K562 (cell line): ENCODE measurements at regions not wholly inside any gene's neighbourhood (a gene's known extent, or its start where the extent isn't known, plus 50 kb on each side); places are given as distances from the start of the nearest gene placed in this dataset.
A peak's percentile ranks its signal among the peaks of the same experiment; 100 is the strongest.
"Not testable (repeated sequence)": the region's sequence is repeated elsewhere in the genome, so short reads cannot be mapped to it uniquely, and the experiment has no call there.

Experiments
- ATAC-seq: fragments of 200-7000 bp; cut with Tn5 transposase; 3 replicates; pipeline ENCODE4 v1.9.1; 2020; ENCODE audit warnings: moderate library complexity
- BruUV-seq: library from RNA; stranded (reverse); fragments of 400-500 nt; replicated peaks from 2 replicates; lab custom pipeline; 2021; lab: Mats Ljungman, UMichigan
- CTCF ChIA-PET: fragments of 300-600 bp; formaldehyde crosslinking; extraction: SDS; loops from one replicate; lab custom pipeline; 2021; ENCODE audit warnings: low intra/inter-chr PET ratio; lab: Yijun Ruan, JAX
- POLR2A ChIA-PET: fragments of 300-600, 350-650 bp; sonication (Branson Sonifier 250); formaldehyde crosslinking; extraction: SDS; loops from one replicate; lab custom pipeline; 2021; ENCODE audit warnings: antibody characterized with exemption, inconsistent platforms; lab: Yijun Ruan, JAX
- DNase-seq, 4 experiments: peaks; one replicate each; pipeline versions ENCODE4 v3.0.0 to v3.0.0-alpha.2; 2011 to 2018; ENCODE audit warnings: low spot score in 3 of 4, mixed read lengths in 3 of 4; ENCODE audit errors: extremely low read depth in 1 of 4
- FAIRE-seq: peaks from 2 replicates; lab custom pipeline; 2011; peaks lifted over from hg19 to GRCh38; lab: Jason Lieb, UNC
- H2AFZ ChIP-seq: 2 replicates; pipeline ENCODE4 v1.6.0; 2011; ENCODE audit warnings: low read depth, low read length, control low read depth, inconsistent platforms
- H3K27ac ChIP-seq: fragments of 200-600 bp; 3 replicates; pipeline ENCODE4 v1.8.0; 2011; ENCODE audit warnings: low read depth, mild to moderate bottlenecking, control low read depth, inconsistent platforms, low read length, moderate library complexity, mixed read lengths; ENCODE audit errors: extremely low read depth
- H3K27me3 ChIP-seq, 2 experiments: fragments of 300-600 bp in 1 of 2; 2 replicates in 1 of 2; 3 replicates in 1 of 2; pipeline versions ENCODE4 v1.6.0 to v1.8.0; 2011; ENCODE audit warnings: inconsistent platforms in 2 of 2, low read length in 2 of 2, mild to moderate bottlenecking in 1 of 2, mixed read lengths in 1 of 2, moderate library complexity in 1 of 2; ENCODE audit not compliant: control insufficient read depth in 2 of 2, insufficient read depth in 2 of 2
- H3K36me3 ChIP-seq: fragments of 300-600 bp; 3 replicates; pipeline ENCODE4 v1.8.0; 2011; ENCODE audit warnings: mild to moderate bottlenecking, low read length, inconsistent platforms; ENCODE audit not compliant: control insufficient read depth, insufficient read depth
- H3K4me1 ChIP-seq, 2 experiments: fragments of 200-600 bp in 1 of 2; replicated peaks in 1 of 2; 2 replicates in 1 of 2; 3 replicates in 1 of 2; pipeline versions ENCODE4 v1.5.1 to v1.8.0; 2011; ENCODE audit warnings: inconsistent platforms in 2 of 2, low read length in 2 of 2, mild to moderate bottlenecking in 1 of 2, mixed read lengths in 1 of 2, moderate library complexity in 1 of 2; ENCODE audit not compliant: control insufficient read depth in 2 of 2, insufficient read depth in 2 of 2
- H3K4me2 ChIP-seq: 2 replicates; pipeline ENCODE4 v1.6.1; 2011; ENCODE audit warnings: low read length, control low read depth, inconsistent platforms, mixed read lengths; ENCODE audit not compliant: insufficient read depth
- H3K4me3 ChIP-seq: fragments of 200-600 bp; sonication (generic), shearing (Covaris generic); 2 replicates; pipeline ENCODE4 v1.5.1; 2016; ENCODE audit warnings: control low read depth, inconsistent platforms
- H3K79me2 ChIP-seq: fragments of 200-600 bp; 3 replicates; pipeline ENCODE4 v1.8.0; 2011; ENCODE audit warnings: low read length, inconsistent platforms; ENCODE audit not compliant: control insufficient read depth, insufficient read depth
- H3K9ac ChIP-seq, 2 experiments: 2 replicates each; pipeline versions ENCODE4 v1.6.0 to v1.6.1; 2011; ENCODE audit warnings: low read depth in 2 of 2, low read length in 2 of 2, control low read depth in 1 of 2, inconsistent platforms in 1 of 2, mild to moderate bottlenecking in 1 of 2, mixed read lengths in 1 of 2; ENCODE audit not compliant: insufficient read depth in 1 of 2
- H3K9me1 ChIP-seq: one replicate; pipeline ENCODE4 v1.6.0; 2011; ENCODE audit warnings: inconsistent platforms, mild to moderate bottlenecking, low read length, moderate library complexity; ENCODE audit not compliant: control insufficient read depth, insufficient read depth
- H3K9me3 ChIP-seq: replicated peaks from 2 replicates; pipeline ENCODE4 v1.5.1; 2011; ENCODE audit warnings: low read depth, low read length, inconsistent platforms; ENCODE audit not compliant: control insufficient read depth, insufficient read depth
- H4K20me1 ChIP-seq: replicated peaks from 2 replicates; pipeline ENCODE4 v1.6.1; 2011; ENCODE audit warnings: low read length, inconsistent platforms, mixed read lengths; ENCODE audit not compliant: control insufficient read depth, insufficient read depth
- ATF1 ChIP-seq, 2 experiments: fragments of 450-650 bp in 1 of 2; IDR thresholded peaks; 2 replicates each; pipeline ENCODE4 v1.6.1; 2016; ENCODE audit warnings: missing compliant biosample characterization in 1 of 2, missing genetic modification characterization in 1 of 2
- RBM34 ChIP-seq: fragments of 200-400 bp; formaldehyde crosslinking; IDR thresholded peaks from 2 replicates; pipeline ENCODE4 v1.6.1; 2018; ENCODE audit warnings: low read length, borderline replicate concordance; ENCODE audit not compliant: insufficient read depth
- WGBS: fragments of 100-300 bp; shearing (Covaris generic); methylation state at CpG from one replicate; pipeline ENCODE4 v1.1.6; 2016; ENCODE audit warnings: low coverage, mixed read lengths; ENCODE audit not compliant: insufficient coverage; ENCODE audit errors: missing lambda C conversion rate; 5-methylcytosine and 5-hydroxymethylcytosine counted together
- in situ Hi-C: fragments of 300-500 bp; cut with MboI; formaldehyde crosslinking; loops from 4 replicates; pipeline ENCODE4 v1.15.0; 2018; ENCODE audit warnings: inconsistent platforms, mixed read lengths
- intact Hi-C: fragments of 100-400 bp; cut with micrococcal nuclease; formaldehyde crosslinking; loops from 2 replicates; pipeline ENCODE4 v1.14.2; 2022

DNA sequence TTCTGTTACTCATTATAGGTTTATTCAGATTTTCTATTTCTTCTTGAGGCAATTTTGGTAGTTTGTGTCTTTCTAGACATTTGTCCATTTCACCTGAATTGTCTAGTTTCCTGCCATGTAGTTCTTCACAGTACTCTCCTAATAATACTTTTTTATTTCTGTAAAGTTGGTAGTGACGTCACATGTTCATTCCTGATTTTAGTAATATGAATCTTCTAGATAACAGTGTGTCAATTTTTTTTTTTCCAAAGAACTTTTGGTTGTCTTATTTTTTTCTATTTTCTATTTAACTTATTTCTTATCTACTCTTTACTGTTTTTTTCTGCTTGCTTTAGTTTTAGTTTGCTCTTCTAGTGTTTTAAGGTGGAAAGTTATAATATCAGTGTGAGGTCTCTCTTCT, 197.3 kb upstream of the SHH start:
- no peaks in the 10 kb centered on the region for H3K9me1 ChIP-seq
- DNase-seq (no peak), ATAC-seq (no peak), FAIRE-seq (no peak)
- H2AFZ ChIP-seq = no peak overlapping the region
- no peaks in the 10 kb centered on the region for H3K36me3 ChIP-seq
- BruUV-seq = no TSS peak
- H3K4me2 ChIP-seq = no peak overlapping the region
- H3K27ac ChIP-seq = no peak overlapping the region
- no peaks in the 10 kb centered on the region; the same call in 1 of the 2 replicates for H4K20me1 ChIP-seq
- in situ Hi-C loops = no loop called here
- ChIA-PET CTCF (no interaction called here), POLR2A (no interaction called here)
- 0 out of 2 replicates have a peak, but pooled peaks cover 1% of the 10 kb centered on the region for H3K9me3 ChIP-seq
- peaks cover 7 to 18% of the 10 kb centered on the region in 2 experiments; a peak in 4 of 5 replicates for H3K27me3 ChIP-seq
- H3K4me1 ChIP-seq = no peaks in the 10 kb centered on the region
- intact Hi-C loops = no loop called here
- no peaks in the 10 kb centered on the region for H3K79me2 ChIP-seq
- 3% methylated on average over 1 of the region's 1 CpG for WGBS
- H3K4me3 ChIP-seq = no peak overlapping the region
- H3K9ac ChIP-seq = no peak overlapping the region
- TF ChIP-seq RBM34 (no peak), ATF1 (CRISPR knock-in tag; IDR thresholded peaks at IDR 0.05) (no peak), ATF1 (tag; IDR thresholded peaks at IDR 0.05) (peak; percentile 52; the same call in 1 of the 2 replicates)

DNA sequence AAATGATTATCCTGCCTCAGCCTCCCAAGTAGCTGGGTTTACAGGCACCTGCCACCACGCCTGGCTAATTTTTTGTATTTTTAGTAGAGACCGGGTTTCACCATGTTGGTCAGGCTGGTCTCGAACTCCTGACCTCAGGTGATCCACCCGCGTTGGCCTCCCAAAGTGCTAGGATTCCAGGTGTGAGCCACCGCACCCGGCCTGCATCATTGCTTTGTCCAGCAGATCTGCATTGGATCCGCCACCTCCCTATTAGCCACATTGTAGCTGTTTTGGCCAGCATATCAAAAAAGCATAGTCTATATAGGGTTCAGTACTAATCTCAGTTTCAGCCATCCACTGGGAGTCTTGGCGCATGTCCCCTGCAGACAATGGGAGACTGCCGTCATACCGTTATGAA, 194.6 kb upstream of the SHH start:
- H3K9me1 ChIP-seq, H3K27ac ChIP-seq, DNase-seq, FAIRE-seq, POLR2A ChIA-PET, H2AFZ ChIP-seq, H4K20me1 ChIP-seq, ATAC-seq, H3K9me3 ChIP-seq, BruUV-seq, CTCF ChIA-PET, H3K4me2 ChIP-seq, H3K4me1 ChIP-seq, intact Hi-C loops, H3K4me3 ChIP-seq, H3K79me2 ChIP-seq, in situ Hi-C loops, H3K9ac ChIP-seq, H3K36me3 ChIP-seq: not testable (repeated sequence)
- H3K27me3 ChIP-seq = peaks cover 31 to 44% of the 10 kb centered on the region in 2 experiments
- 1% methylated on average over 11 of the region's 11 CpGs for WGBS
